OCI-LY3 (cell line): ENCODE measurements at regions not wholly inside any gene's neighbourhood (a gene's known extent, or its start where the extent isn't known, plus 50 kb on each side); places are given as distances from the start of the nearest gene placed in this dataset.

Experiments used
- CTCF ChIP-seq: fragments of 200-600, 300-600 bp; sonication (generic); IDR thresholded peaks from 2 replicates; pipeline ENCODE4 v1.5.1; 2014; ENCODE audit warnings: antibody characterized with exemption, low read length, low read depth
- EZH2phosphoT487 ChIP-seq: fragments of 200-600 bp; shearing (Covaris generic); IDR thresholded peaks from 2 replicates; pipeline ENCODE4 v1.6.1; 2018; ENCODE audit warnings: antibody characterized with exemption, mixed run types, low read depth

- TF ChIP-seq CTCF = no peak
- no peak for TF ChIP-seq EZH2phosphoT487
Measured at GRCh38 chr7:115276791-115277190, 354.9 kb downstream of the MDFIC start.
